MCF 10A (cell line): ENCODE measurements at regions not wholly inside any gene's neighbourhood (a gene's known extent, or its start where the extent isn't known, plus 50 kb on each side); places are given as distances from the start of the nearest gene placed in this dataset.
A peak's percentile ranks its signal among the peaks of the same experiment; 100 is the strongest.

Experiments
- BruUV-seq: library from RNA; stranded (reverse); fragments of 400-500 nt; replicated peaks from 2 replicates; lab custom pipeline; 2021; lab: Mats Ljungman, UMichigan
- CTCF ChIA-PET: fragments of 300-600 bp; sonication (Branson Sonifier 250); formaldehyde crosslinking; extraction: SDS; loops from one replicate; lab custom pipeline; 2021; ENCODE audit warnings: antibody characterized with exemption, inconsistent platforms; lab: Yijun Ruan, JAX
- POLR2A ChIA-PET: fragments of 300-600, 350-650 bp; sonication (Branson Sonifier 250); formaldehyde crosslinking; extraction: SDS; loops from one replicate; lab custom pipeline; 2020; ENCODE audit warnings: antibody characterized with exemption, inconsistent platforms; lab: Yijun Ruan, JAX
- DNase-seq: peaks from one replicate; pipeline ENCODE4 v3.0.0-alpha.2; 2018; ENCODE audit not compliant: unreplicated experiment
- H3K27ac Mint-ChIP-seq: one replicate; pipeline ENCODE4 v1.8.0; 2022; ENCODE audit warnings: mild to moderate bottlenecking, low read depth, mixed read lengths; ENCODE audit not compliant: unreplicated experiment
- H3K27me3 Mint-ChIP-seq: one replicate; pipeline ENCODE4 v1.8.0; 2022; ENCODE audit warnings: mixed read lengths; ENCODE audit not compliant: insufficient read depth, unreplicated experiment
- H3K36me3 Mint-ChIP-seq: one replicate; pipeline ENCODE4 v1.8.0; 2022; ENCODE audit warnings: mild to moderate bottlenecking, moderate library complexity, mixed read lengths; ENCODE audit not compliant: insufficient read depth, unreplicated experiment
- H3K4me1 Mint-ChIP-seq: one replicate; pipeline ENCODE4 v1.8.0; 2022; ENCODE audit warnings: mixed read lengths; ENCODE audit not compliant: insufficient read depth, unreplicated experiment
- H3K4me3 Mint-ChIP-seq: one replicate; pipeline ENCODE4 v1.8.0; 2022; ENCODE audit warnings: mild to moderate bottlenecking, moderate library complexity, mixed read lengths; ENCODE audit not compliant: unreplicated experiment
- H3K9me3 Mint-ChIP-seq: one replicate; pipeline ENCODE4 v1.8.0; 2022; ENCODE audit warnings: mixed read lengths; ENCODE audit not compliant: unreplicated experiment
- CTCF ChIP-seq: fragments of 200-600 bp; IDR thresholded peaks from one replicate; pipeline ENCODE4 v1.8.0; 2022; ENCODE audit warnings: antibody characterized with exemption, mild to moderate bottlenecking; ENCODE audit not compliant: unreplicated experiment
- intact Hi-C: fragments of 100-400 bp; cut with micrococcal nuclease; formaldehyde crosslinking; loops from 2 replicates; pipeline ENCODE4 v1.14.1; 2022

DNA sequence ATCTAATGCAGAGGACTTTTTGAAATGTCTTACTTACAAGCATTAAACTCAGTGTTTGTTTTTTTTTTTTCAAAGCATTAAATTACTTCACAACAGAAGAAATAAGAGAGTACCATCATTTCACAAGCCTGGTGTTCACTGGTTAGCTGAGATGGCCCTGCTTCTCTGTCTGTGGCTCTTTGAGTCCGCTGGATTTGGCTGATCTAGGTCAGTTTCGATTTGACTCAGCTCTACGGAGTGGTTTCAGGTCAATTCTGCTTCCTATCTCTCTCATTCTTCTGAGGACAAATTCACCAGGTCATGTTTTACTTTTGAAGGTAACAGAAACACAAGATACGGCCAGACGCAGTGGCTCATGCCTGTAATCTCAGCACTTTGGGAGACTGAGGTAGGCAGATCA, 1066.1 kb downstream of the FLRT2 start:
- Mint-ChIP-seq H3K9me3 (peaks cover 8% of the 10 kb centered on the region), H3K27me3 (no peaks in the 10 kb centered on the region), H3K36me3 (no peaks in the 10 kb centered on the region), H3K4me1 (no peaks in the 10 kb centered on the region), H3K4me3 (no peak overlapping the region), H3K27ac (no peak overlapping the region)
- intact Hi-C loops: no loop called here
- no peak for TF ChIP-seq CTCF
- BruUV-seq: no TSS peak
- CTCF ChIA-PET: interaction anchor here (1.1 kb wide), 1 partner anchor 59 kb away, joined by 3 read pairs; no protein-coding TSS in a partner anchor
- DNase-seq: no peak
- POLR2A ChIA-PET: no interaction called here

DNA sequence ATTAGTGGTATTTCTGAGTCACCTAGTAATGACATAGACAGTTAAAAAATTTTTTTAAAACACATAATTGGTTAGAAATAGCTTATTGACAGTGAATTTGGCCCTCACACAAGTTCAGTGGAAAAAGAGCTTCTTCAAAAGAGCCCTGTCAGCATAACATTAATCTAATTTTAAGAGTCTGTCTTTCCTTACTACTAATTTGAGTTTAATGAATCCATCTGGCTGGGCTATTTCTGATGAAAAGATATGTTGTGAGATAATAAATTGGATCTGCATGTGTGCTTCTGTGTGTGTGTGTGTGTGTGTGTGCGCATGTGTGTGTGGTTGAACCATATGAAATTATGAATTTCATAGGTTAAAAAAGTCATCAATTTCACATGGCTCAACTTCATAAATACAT, 1045.2 kb downstream of the FLRT2 start:
- no TSS peak for BruUV-seq
- Mint-ChIP-seq H3K27me3 (no peaks in the 10 kb centered on the region), H3K4me1 (peaks cover 6% of the 10 kb centered on the region), H3K9me3 (no peaks in the 10 kb centered on the region), H3K4me3 (no peak overlapping the region), H3K36me3 (no peaks in the 10 kb centered on the region), H3K27ac (no peak overlapping the region)
- intact Hi-C loops: no loop called here
- ChIA-PET POLR2A (interaction anchor here (0.6 kb wide), 1 partner anchor 1233 kb away, joined by 3 read pairs; no protein-coding TSS in a partner anchor), CTCF (no interaction called here)
- no peak for TF ChIP-seq CTCF
- DNase-seq: no peak

GRCh38 chr14:86574778-86575129, 1044.8 kb downstream of the FLRT2 start:
- H3K4me3 Mint-ChIP-seq: no peak overlapping the region
- DNase-seq: no peak

GRCh38 chr14:86574051-86574777, 1044.3 kb downstream of the FLRT2 start:
- intact Hi-C loops: no loop called here
- POLR2A ChIA-PET: no interaction called here
- Mint-ChIP-seq H3K27ac (no peak overlapping the region), H3K4me3 (no peak overlapping the region), H3K27me3 (no peaks in the 10 kb centered on the region), H3K9me3 (no peaks in the 10 kb centered on the region), H3K36me3 (no peaks in the 10 kb centered on the region), H3K4me1 (peaks cover 6% of the 10 kb centered on the region)
- TF ChIP-seq CTCF: no peak
- DNase-seq: peak; percentile 3
- CTCF ChIA-PET: no interaction called here
- BruUV-seq: no TSS peak

More at GRCh38 chr14:86574778-86575129, 1044.8 kb downstream of the FLRT2 start:
- intact Hi-C loops: no loop called here
- no peaks in the 10 kb centered on the region for H3K9me3 Mint-ChIP-seq
- H3K27me3 Mint-ChIP-seq: no peaks in the 10 kb centered on the region
- H3K27ac Mint-ChIP-seq: no peak overlapping the region
- H3K36me3 Mint-ChIP-seq: no peaks in the 10 kb centered on the region
- H3K4me1 Mint-ChIP-seq: peaks cover 6% of the 10 kb centered on the region
- no peak for TF ChIP-seq CTCF
- ChIA-PET CTCF (no interaction called here), POLR2A (interaction anchor here (0.6 kb wide), 1 partner anchor 1233 kb away, joined by 3 read pairs; no protein-coding TSS in a partner anchor)
- BruUV-seq: no TSS peak
